AG20443 (cell line): ENCODE measurements at regions not wholly inside any gene's neighbourhood (a gene's known extent, or its start where the extent isn't known, plus 50 kb on each side); places are given as distances from the start of the nearest gene placed in this dataset.
"Not testable (repeated sequence)": the region's sequence is repeated elsewhere in the genome, so short reads cannot be mapped to it uniquely, and the experiment has no call there.

Experiments used
- DNase-seq: peaks from one replicate; pipeline ENCODE4 v3.0.0; 2012; ENCODE audit warnings: low spot score, mixed read lengths

- DNase-seq: peak; percentile 33
These were observed 397.4 kb upstream of the TPM1 start for GRCh38 chr15:62644889-62645742.

GRCh38 chr15:62647202-62647842 lies 395.2 kb upstream of the TPM1 start:
- DNase-seq: peak; percentile 85

- no peak for DNase-seq
These were observed 394.6 kb upstream of the TPM1 start for GRCh38 chr15:62647843-62648505.

GRCh38 chr15:62648954-62649353 lies 393.6 kb upstream of the TPM1 start:
- no peak for DNase-seq

GRCh38 chr15:62649793-62650420 lies 392.6 kb upstream of the TPM1 start:
- DNase-seq: peak; percentile 35

GRCh38 chr15:62653122-62653521 lies 389.4 kb upstream of the TPM1 start:
- DNase-seq: no peak

GRCh38 chr15:62656071-62656470 lies 386.5 kb upstream of the TPM1 start:
- DNase-seq: no peak

GRCh38 chr15:62657501-62657900 lies 385.0 kb upstream of the TPM1 start:
- not testable (repeated sequence) for DNase-seq

- DNase-seq: peak; percentile 24
These were observed 384.0 kb upstream of the TPM1 start for GRCh38 chr15:62658498-62658897.

GRCh38 chr15:62663547-62663946 lies 379.0 kb upstream of the TPM1 start:
- DNase-seq: no peak

- DNase-seq: no peak
These were observed 377.1 kb upstream of the TPM1 start for GRCh38 chr15:62665449-62665848.

- DNase-seq: no peak
These were observed 376.5 kb upstream of the TPM1 start for GRCh38 chr15:62666046-62666445.

- DNase-seq: peak; percentile 61
These were observed 370.3 kb upstream of the TPM1 start for GRCh38 chr15:62672268-62672667.

- DNase-seq: no peak
These were observed 365.7 kb upstream of the TPM1 start for GRCh38 chr15:62676891-62677290.

GRCh38 chr15:62681939-62682896 lies 360.3 kb upstream of the TPM1 start:
- DNase-seq: no peak

- not testable (repeated sequence) for DNase-seq
These were observed 359.4 kb upstream of the TPM1 start for GRCh38 chr15:62683192-62683591.

- no peak for DNase-seq
These were observed 358.3 kb upstream of the TPM1 start for GRCh38 chr15:62684123-62684808.

- DNase-seq: no peak
These were observed 351.5 kb upstream of the TPM1 start for GRCh38 chr15:62691008-62691407.

- no peak for DNase-seq
These were observed 344.9 kb upstream of the TPM1 start for GRCh38 chr15:62697636-62698035.

- no peak for DNase-seq
These were observed 343.9 kb upstream of the TPM1 start for GRCh38 chr15:62698646-62699045.

GRCh38 chr15:62706317-62706716 lies 336.2 kb upstream of the TPM1 start:
- DNase-seq: no peak
